H1 (cell line): ENCODE measurements at regions not wholly inside any gene's neighbourhood (a gene's known extent, or its start where the extent isn't known, plus 50 kb on each side); places are given as distances from the start of the nearest gene placed in this dataset.

Experiments
- CTCF ChIA-PET: fragments of 300-600 bp; sonication (Branson Sonifier 250); formaldehyde crosslinking; loops from one replicate; lab custom pipeline; 2021; ENCODE audit not compliant: partially characterized antibody; lab: Charles Lee
- POLR2A ChIA-PET: fragments of 300-600 bp; sonication (Branson Sonifier 250); formaldehyde crosslinking; loops from one replicate; lab custom pipeline; 2021; ENCODE audit warnings: inconsistent platforms; ENCODE audit not compliant: partially characterized antibody; lab: Charles Lee
- DNase-seq, 2 experiments: peaks; one replicate each; pipeline versions ENCODE4 v3.0.0 to v3.0.0-alpha.2; 2010 to 2022; ENCODE audit warnings: low spot score in 2 of 2, low read depth in 1 of 2, mixed read lengths in 1 of 2
- FAIRE-seq: peaks from 2 replicates; lab custom pipeline; 2011; peaks lifted over from hg19 to GRCh38; lab: Jason Lieb, UNC
- H2AFZ ChIP-seq: 2 replicates; pipeline ENCODE4 v1.8.1; 2012; ENCODE audit warnings: low read length, inconsistent platforms
- H2AK5ac ChIP-seq: 2 replicates; pipeline ENCODE4 v1.6.1; 2013; ENCODE audit warnings: low read depth, low read length
- H2BK120ac ChIP-seq: replicated peaks from 2 replicates; pipeline ENCODE3; 2013; ENCODE audit warnings: low read depth, low read length, inconsistent platforms
- H2BK12ac ChIP-seq: 2 replicates; pipeline ENCODE4 v1.6.1; 2013; ENCODE audit warnings: low read depth, low read length
- H2BK15ac ChIP-seq: 2 replicates; pipeline ENCODE4 v1.6.1; 2013; ENCODE audit warnings: low read length
- H2BK20ac ChIP-seq: 2 replicates; pipeline ENCODE4 v1.6.1; 2013; ENCODE audit warnings: low read length
- H2BK5ac ChIP-seq: 2 replicates; pipeline ENCODE4 v1.6.1; 2013; ENCODE audit warnings: low read depth, low read length
- H3K14ac ChIP-seq: 2 replicates; pipeline ENCODE4 v1.6.1; 2013; ENCODE audit warnings: inconsistent platforms; ENCODE audit not compliant: insufficient read length
- H3K18ac ChIP-seq: 2 replicates; pipeline ENCODE4 v1.6.1; 2013; ENCODE audit warnings: low read length; ENCODE audit errors: extremely low read depth
- H3K23ac ChIP-seq: 2 replicates; pipeline ENCODE4 v1.6.1; 2013; ENCODE audit warnings: inconsistent platforms; ENCODE audit not compliant: insufficient read length
- H3K23me2 ChIP-seq: 2 replicates; pipeline ENCODE4 v1.6.1; 2013; ENCODE audit warnings: low read depth, low read length
- H3K27ac ChIP-seq: 2 replicates; pipeline ENCODE4 v1.6.1; 2011; ENCODE audit warnings: low read depth, low read length, inconsistent platforms
- H3K27me3 ChIP-seq, 4 experiments: replicated peaks in 1 of 4; 1 replicate in 1 of 4; 2 replicates in 3 of 4; pipeline versions ENCODE4 v1.6.1 to v1.8.1; 2011 to 2013; ENCODE audit warnings: low read length in 3 of 4, mild to moderate bottlenecking in 3 of 4, inconsistent platforms in 2 of 4, mixed read lengths in 2 of 4, moderate library complexity in 1 of 4; ENCODE audit not compliant: control insufficient read depth in 3 of 4, insufficient read depth in 3 of 4; ENCODE audit errors: extremely low read depth in 1 of 4
- H3K36me3 ChIP-seq, 4 experiments: 2 replicates each; pipeline versions ENCODE4 v1.6.1 to v1.8.1; 2011 to 2013; ENCODE audit warnings: mild to moderate bottlenecking in 4 of 4, low read length in 3 of 4, moderate library complexity in 2 of 4, control low read depth in 1 of 4, inconsistent platforms in 1 of 4; ENCODE audit not compliant: insufficient read depth in 4 of 4, control insufficient read depth in 2 of 4
- H3K4ac ChIP-seq: replicated peaks from 2 replicates; pipeline ENCODE3; 2013; ENCODE audit warnings: low read length, low read depth, mixed read lengths, inconsistent platforms; ENCODE audit not compliant: insufficient read length
- H3K4me1 ChIP-seq, 4 experiments: replicated peaks in 1 of 4; 1 replicate in 1 of 4; 2 replicates in 3 of 4; pipeline versions ENCODE4 v1.6.1 to v1.8.1; 2011 to 2013; ENCODE audit warnings: low read length in 3 of 4, inconsistent platforms in 2 of 4, mixed read lengths in 1 of 4; ENCODE audit not compliant: insufficient read depth in 4 of 4, control insufficient read depth in 3 of 4
- H3K4me2 ChIP-seq, 2 experiments: 2 replicates each; pipeline versions ENCODE4 v1.6.1 to v1.8.1; 2011 to 2013; ENCODE audit warnings: low read depth in 2 of 2, low read length in 2 of 2, control low read depth in 1 of 2, inconsistent platforms in 1 of 2, mild to moderate bottlenecking in 1 of 2; ENCODE audit not compliant: insufficient read depth in 1 of 2
- H3K4me3 ChIP-seq, 4 experiments: fragments of 200-600, 300-600 bp in 1 of 4; sonication (generic), shearing (Covaris generic), sonication (Bioruptor Twin) in 1 of 4; 2 replicates each; pipeline versions ENCODE4 v1.5.1 to v1.8.1; 2011 to 2016; ENCODE audit warnings: low read length in 4 of 4, low read depth in 3 of 4, control low read depth in 2 of 4, inconsistent platforms in 2 of 4, mild to moderate bottlenecking in 2 of 4, mixed read lengths in 1 of 4, moderate library complexity in 1 of 4; ENCODE audit not compliant: insufficient read depth in 2 of 4; ENCODE audit errors: extremely low read depth in 1 of 4
- H3K56ac ChIP-seq: replicated peaks from 2 replicates; pipeline ENCODE3; 2013; ENCODE audit warnings: low read depth, mild to moderate bottlenecking, mixed read lengths, low read length, inconsistent platforms; ENCODE audit not compliant: insufficient read length
- H3K79me1 ChIP-seq: 2 replicates; pipeline ENCODE4 v1.6.1; 2013; ENCODE audit warnings: low read depth, low read length, control low read depth
- H3K79me2 ChIP-seq, 2 experiments: 2 replicates each; pipeline versions ENCODE4 v1.6.1 to v1.8.1; 2012 to 2013; ENCODE audit warnings: low read length in 2 of 2, mild to moderate bottlenecking in 2 of 2, inconsistent platforms in 1 of 2; ENCODE audit not compliant: insufficient read depth in 2 of 2, control insufficient read depth in 1 of 2
- H3K9ac ChIP-seq, 4 experiments: replicated peaks in 1 of 4; 1 replicate in 1 of 4; 2 replicates in 3 of 4; pipeline versions ENCODE4 v1.6.1 to v1.8.1; 2011 to 2013; ENCODE audit warnings: low read depth in 3 of 4, low read length in 3 of 4, control low read depth in 2 of 4, mild to moderate bottlenecking in 2 of 4, moderate library complexity in 2 of 4, inconsistent platforms in 1 of 4; ENCODE audit errors: extremely low read depth in 1 of 4
- H3K9me3 ChIP-seq, 2 experiments: 2 replicates each; pipeline versions ENCODE4 v1.6.1 to v1.8.1; 2012 to 2013; ENCODE audit warnings: mild to moderate bottlenecking in 2 of 2, moderate library complexity in 2 of 2, control low read depth in 1 of 2, inconsistent platforms in 1 of 2, low read depth in 1 of 2, low read length in 1 of 2, mixed read lengths in 1 of 2; ENCODE audit not compliant: insufficient read depth in 2 of 2
- H4K20me1 ChIP-seq, 2 experiments: replicated peaks in 1 of 2; 2 replicates each; pipeline versions ENCODE3 to v1.8.1; 2011 to 2013; ENCODE audit warnings: inconsistent platforms in 2 of 2, low read length in 2 of 2, mild to moderate bottlenecking in 1 of 2; ENCODE audit not compliant: insufficient read depth in 2 of 2, control insufficient read depth in 1 of 2
- H4K5ac ChIP-seq: 2 replicates; pipeline ENCODE4 v1.6.1; 2013; ENCODE audit warnings: low read length, low read depth, mixed read lengths, inconsistent platforms; ENCODE audit not compliant: insufficient read length
- H4K8ac ChIP-seq: 2 replicates; pipeline ENCODE4 v1.8.0; 2013; ENCODE audit warnings: mild to moderate bottlenecking, moderate library complexity, low read length, inconsistent platforms; ENCODE audit not compliant: insufficient read depth; ENCODE audit errors: extremely low read depth
- H4K91ac ChIP-seq: replicated peaks from 2 replicates; pipeline ENCODE3; 2013; ENCODE audit warnings: low read length, mixed read lengths, inconsistent platforms; ENCODE audit not compliant: insufficient read length
- BCL11A ChIP-seq, 2 experiments: IDR thresholded peaks; one replicate each; pipeline ENCODE4 v1.6.1; 2011; ENCODE audit warnings: low read depth in 2 of 2, low read length in 2 of 2, mild to moderate bottlenecking in 2 of 2
- BRCA1 ChIP-seq: IDR thresholded peaks from 2 replicates; pipeline ENCODE4 v1.6.1; 2012; ENCODE audit warnings: low read depth, low read length, improper control_type of control experiment
- CHD1 ChIP-seq: IDR thresholded peaks from 2 replicates; pipeline ENCODE4 v1.6.1; 2012; ENCODE audit warnings: low read depth, low read length, improper control_type of control experiment
- CHD2 ChIP-seq: IDR thresholded peaks from 2 replicates; pipeline ENCODE4 v1.6.1; 2012; ENCODE audit warnings: low read length, improper control_type of control experiment
- EZH2 ChIP-seq: fragments of 200-600 bp; sonication (generic); IDR thresholded peaks from 2 replicates; pipeline ENCODE4 v1.7.1; 2012; ENCODE audit warnings: low read depth, mild to moderate bottlenecking, moderate library complexity, low read length, inconsistent platforms; ENCODE audit not compliant: severe bottlenecking
- JUND ChIP-seq: IDR thresholded peaks from 2 replicates; pipeline ENCODE4 v1.6.1; 2011; ENCODE audit warnings: mild to moderate bottlenecking, improper control_type of control experiment, low read length
- RBBP5 ChIP-seq: IDR thresholded peaks from 2 replicates; pipeline ENCODE4 v1.7.1; 2012; ENCODE audit warnings: low read depth, mild to moderate bottlenecking, inconsistent platforms, low read length, moderate library complexity, borderline replicate concordance
- RNF2 ChIP-seq: fragments of 200-900, 300-1000 bp; sonication (generic); IDR thresholded peaks from 2 replicates; pipeline ENCODE4 v1.7.1; 2016; ENCODE audit warnings: borderline replicate concordance, low read depth, mild to moderate bottlenecking, antibody characterized with exemption, low read length; ENCODE audit not compliant: poor library complexity, severe bottlenecking; ENCODE audit errors: missing control alignments
- RXRA ChIP-seq: IDR thresholded peaks from 2 replicates; pipeline ENCODE4 v1.6.1; 2011; ENCODE audit warnings: low read depth, mild to moderate bottlenecking, low read length, moderate library complexity; ENCODE audit not compliant: insufficient read depth
- SP2 ChIP-seq: IDR thresholded peaks from 2 replicates; pipeline ENCODE4 v1.6.1; 2012; ENCODE audit warnings: mild to moderate bottlenecking, low read length, inconsistent platforms
- SRF ChIP-seq: IDR thresholded peaks from 2 replicates; pipeline ENCODE4 v1.6.1; 2011; ENCODE audit warnings: mild to moderate bottlenecking, low read depth, low read length, moderate library complexity
- TBP ChIP-seq: IDR thresholded peaks from 2 replicates; pipeline ENCODE4 v1.6.1; 2011; ENCODE audit warnings: low read depth, low read length, improper control_type of control experiment
- ZNF274 ChIP-seq: IDR thresholded peaks from 2 replicates; pipeline ENCODE4 v1.7.0; 2012; ENCODE audit warnings: low read length, borderline replicate concordance; ENCODE audit errors: extremely low read depth
- WGBS, 2 experiments: shearing (Covaris generic) in 1 of 2; methylation state at CpG; one replicate each; pipeline versions ENCODE4 v1.1.6 to v1.1.7; 2013 to 2015; ENCODE audit warnings: low lambda C conversion rate in 2 of 2, mixed read lengths in 2 of 2, inconsistent platforms in 1 of 2, low coverage in 1 of 2, missing lambda C conversion rate in 1 of 2; ENCODE audit not compliant: insufficient replicate concordance in 2 of 2, insufficient coverage in 1 of 2, insufficient read length in 1 of 2; ENCODE audit errors: extremely low coverage in 1 of 2, missing lambda C conversion rate in 1 of 2; 5-methylcytosine and 5-hydroxymethylcytosine counted together

DNA sequence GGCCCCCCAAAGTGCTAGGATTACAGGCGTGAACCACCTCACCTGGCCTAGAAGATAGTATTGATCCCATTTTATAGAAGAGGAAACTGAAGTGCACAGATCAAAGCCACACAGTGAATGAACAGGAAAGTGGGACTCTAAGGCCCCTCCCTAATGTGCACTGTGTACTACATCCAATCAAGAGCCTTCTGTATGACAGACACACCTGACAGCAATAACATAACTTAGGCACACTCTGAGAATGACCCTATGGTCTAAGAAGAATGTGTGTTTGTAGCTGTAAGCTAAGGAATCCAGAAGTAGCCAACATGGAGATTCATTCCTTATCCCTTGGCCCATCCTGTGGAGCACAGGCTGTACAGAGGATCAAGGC is 271.2 kb downstream of the SMARCA2 start:
- H3K36me3 ChIP-seq: no peaks in the 10 kb centered on the region; a peak in 1 of 8 replicates
- peak overlapping the region; percentile 7; the same call in 1 of the 2 replicates for H2AK5ac ChIP-seq
- peak overlapping the region; percentile 63 for H4K91ac ChIP-seq
- peak overlapping the region; percentile 38 for H3K14ac ChIP-seq
- H2BK20ac ChIP-seq: peak overlapping the region; percentile 27
- 89% methylated on average over 1 of the region's 1 CpG; no CpG with 5 or more reads in 1 of the 2 experiments for WGBS, 2 experiments
- H2BK120ac ChIP-seq: peak overlapping the region; percentile 63
- H4K5ac ChIP-seq: peak overlapping the region; percentile 13
- no peak overlapping the region for H3K18ac ChIP-seq
- H3K4me3 ChIP-seq: no peak overlapping the region
- peaks cover 6 to 25% (median 15%) of the 10 kb centered on the region in 4 experiments; a peak in 5 of 7 replicates for H3K4me1 ChIP-seq
- no peak overlapping the region for H3K9ac ChIP-seq
- peak overlapping the region; percentile 71; the same call in 1 of the 2 replicates for H2BK5ac ChIP-seq
- H4K8ac ChIP-seq: no peak overlapping the region
- no peak for TF ChIP-seq CHD1
- TF ChIP-seq SRF: no peak
- TF ChIP-seq RNF2: no peak
- TF ChIP-seq BCL11A (IDR thresholded peaks at IDR 0.05; ENCODE audit: low read depth in 2 of 2, low read length in 2 of 2): no peak
- no peak for TF ChIP-seq TBP
- no peak for TF ChIP-seq SP2
- TF ChIP-seq RXRA: no peak
- no peak for TF ChIP-seq CHD2
- TF ChIP-seq ZNF274: no peak
- TF ChIP-seq JUND: no peak
- no peak for TF ChIP-seq BRCA1
- no peak for TF ChIP-seq EZH2
- TF ChIP-seq RBBP5: no peak
- CTCF ChIA-PET: interaction anchor here (0.6 to 2.1 kb wide), 4 partner anchors 9 to 259 kb away, joined by 3 to 7 read pairs (median 3); no protein-coding TSS in a partner anchor
- DNase-seq: no peak
- POLR2A ChIA-PET: interaction anchor here (1.2 to 1.5 kb wide), 2 partner anchors 10 to 44 kb away, joined by 3 read pairs; no protein-coding TSS in a partner anchor
- no peak overlapping the region for H2AFZ ChIP-seq
- no peak overlapping the region for H2BK15ac ChIP-seq
- H3K27ac ChIP-seq: no peak overlapping the region
- no peaks in the 10 kb centered on the region for H3K23me2 ChIP-seq
- H3K56ac ChIP-seq: no peak overlapping the region
- H3K79me2 ChIP-seq: no peaks in the 10 kb centered on the region
- H2BK12ac ChIP-seq: peak overlapping the region; percentile 34
- no peak for FAIRE-seq
- H3K4ac ChIP-seq: peak overlapping the region; percentile 46
- H3K23ac ChIP-seq: no peak overlapping the region
- no peaks in the 10 kb centered on the region for H4K20me1 ChIP-seq
- H3K4me2 ChIP-seq: no peak overlapping the region
- no peaks in the 10 kb centered on the region for H3K79me1 ChIP-seq
- no peaks in the 10 kb centered on the region for H3K27me3 ChIP-seq
- no peaks in the 10 kb centered on the region for H3K9me3 ChIP-seq
